Endothelial cell of umbilical vein (primary cell): ENCODE measurements at regions not wholly inside any gene's neighbourhood (a gene's known extent, or its start where the extent isn't known, plus 50 kb on each side); places are given as distances from the start of the nearest gene placed in this dataset.

Experiments used
- BruUV-seq: library from RNA; stranded (reverse); fragments of 400-500 nt; replicated peaks from 2 replicates; lab custom pipeline; 2021; lab: Mats Ljungman, UMichigan
- CTCF ChIA-PET: fragments of 300-600, 350-600 bp; sonication (Branson Sonifier 250); formaldehyde crosslinking; loops from one replicate; lab custom pipeline; 2021; ENCODE audit warnings: antibody characterized with exemption, inconsistent platforms; lab: Charles Lee
- POLR2A ChIA-PET: fragments of 300-600, 350-600 bp; sonication (Branson Sonifier 250); formaldehyde crosslinking; loops from one replicate; lab custom pipeline; 2021; ENCODE audit warnings: antibody characterized with exemption, inconsistent platforms; lab: Charles Lee
- DNase-seq: peaks from one replicate; pipeline ENCODE4 v3.0.0-alpha.2; 2011; ENCODE audit warnings: low read depth, low spot score
- FAIRE-seq: peaks from 2 replicates; lab custom pipeline; 2011; peaks lifted over from hg19 to GRCh38; lab: Jason Lieb, UNC
- H2AFZ ChIP-seq: 2 replicates; pipeline ENCODE4 v1.6.0; 2012; ENCODE audit warnings: low read depth, low read length, control low read depth, inconsistent platforms
- H3K27ac ChIP-seq: 2 replicates; pipeline ENCODE4 v1.5.1; 2011; ENCODE audit warnings: low read depth, mild to moderate bottlenecking, control low read depth, low read length, moderate library complexity; ENCODE audit not compliant: insufficient read depth
- H3K27me3 ChIP-seq, 2 experiments: 2 replicates each; pipeline versions ENCODE4 v1.6.0 to v1.6.1; 2011; ENCODE audit warnings: low read length in 2 of 2, mixed read lengths in 1 of 2; ENCODE audit not compliant: control insufficient read depth in 2 of 2, insufficient read depth in 2 of 2
- H3K36me3 ChIP-seq, 2 experiments: 2 replicates in 1 of 2; 3 replicates in 1 of 2; pipeline ENCODE4 v1.5.1; 2011; ENCODE audit warnings: low read length in 2 of 2, mild to moderate bottlenecking in 1 of 2, moderate library complexity in 1 of 2; ENCODE audit not compliant: control insufficient read depth in 2 of 2, insufficient read depth in 2 of 2; ENCODE audit errors: extremely low read depth in 1 of 2
- H3K4me1 ChIP-seq: 3 replicates; pipeline ENCODE4 v1.5.1; 2011; ENCODE audit warnings: mild to moderate bottlenecking, low read length; ENCODE audit not compliant: control insufficient read depth, insufficient read depth; ENCODE audit errors: extremely low read depth
- H3K4me2 ChIP-seq: 2 replicates; pipeline ENCODE4 v1.6.1; 2011; ENCODE audit warnings: low read length, control low read depth, mixed read lengths; ENCODE audit not compliant: insufficient read depth
- H3K4me3 ChIP-seq, 3 experiments: fragments of 200-600 bp in 1 of 3; sonication (generic), shearing (Covaris generic) in 1 of 3; replicated peaks in 1 of 3; 2 replicates each; pipeline ENCODE4 v1.5.1; 2011 to 2016; ENCODE audit warnings: control low read depth in 3 of 3, low read length in 3 of 3, mild to moderate bottlenecking in 2 of 3, inconsistent platforms in 1 of 3, low read depth in 1 of 3, moderate library complexity in 1 of 3; ENCODE audit not compliant: insufficient read depth in 1 of 3
- H3K79me2 ChIP-seq: 2 replicates; pipeline ENCODE4 v1.6.0; 2012; ENCODE audit warnings: low read length, inconsistent platforms; ENCODE audit not compliant: control insufficient read depth, insufficient read depth
- H3K9ac ChIP-seq: replicated peaks from 2 replicates; pipeline ENCODE3; 2011; ENCODE audit warnings: low read length, control low read depth; ENCODE audit not compliant: insufficient read depth; ENCODE audit errors: extremely low read depth
- H3K9me1 ChIP-seq: replicated peaks from 3 replicates; pipeline ENCODE4 v1.6.0; 2011; ENCODE audit warnings: mild to moderate bottlenecking, low read length; ENCODE audit not compliant: control insufficient read depth, insufficient read depth; ENCODE audit errors: extremely low read depth
- H3K9me3 ChIP-seq: replicated peaks from 2 replicates; pipeline ENCODE4 v1.5.1; 2012; ENCODE audit warnings: low read length, inconsistent platforms; ENCODE audit not compliant: control insufficient read depth, insufficient read depth
- H4K20me1 ChIP-seq: replicated peaks from 2 replicates; pipeline ENCODE3; 2011; ENCODE audit warnings: mild to moderate bottlenecking, low read length; ENCODE audit not compliant: control insufficient read depth, insufficient read depth; ENCODE audit errors: extremely low read depth
- CTCF ChIP-seq, 2 donors: IDR thresholded peaks; 1 replicate in 1 of 2; 2 replicates in 1 of 2; pipeline ENCODE4 v1.5.1; 2011; ENCODE audit warnings: low read length in 2 of 2, mild to moderate bottlenecking in 2 of 2, moderate library complexity in 2 of 2, control low read depth in 1 of 2, inconsistent platforms in 1 of 2, low read depth in 1 of 2; ENCODE audit not compliant: insufficient read depth in 1 of 2; ENCODE audit errors: extremely low read depth in 1 of 2
- EZH2 ChIP-seq: IDR thresholded peaks from 2 replicates; pipeline ENCODE4 v1.6.1; 2012; ENCODE audit warnings: borderline replicate concordance, low read depth, mild to moderate bottlenecking, moderate library complexity, low read length, inconsistent platforms; ENCODE audit not compliant: severe bottlenecking
- FOS ChIP-seq: IDR thresholded peaks from 2 replicates; pipeline ENCODE4 v1.6.1; 2011; ENCODE audit warnings: mild to moderate bottlenecking, low read length, moderate library complexity, borderline replicate concordance; ENCODE audit not compliant: insufficient read depth
- GATA2 ChIP-seq: IDR thresholded peaks from 2 replicates; pipeline ENCODE4 v1.7.0; 2011; ENCODE audit warnings: low read depth, mild to moderate bottlenecking, moderate library complexity, mixed read lengths, low read length; ENCODE audit not compliant: insufficient read length, insufficient read depth
- JUN ChIP-seq: IDR thresholded peaks from 2 replicates; pipeline ENCODE4 v1.6.1; 2011; ENCODE audit warnings: borderline replicate concordance, low read depth; ENCODE audit not compliant: insufficient read length, insufficient read depth
- MAX ChIP-seq: IDR thresholded peaks from 2 replicates; pipeline ENCODE4 v1.6.1; 2011; ENCODE audit not compliant: insufficient read depth, insufficient read length
- MYC ChIP-seq: IDR thresholded peaks from one replicate; pipeline ENCODE4 v1.6.1; 2011; ENCODE audit warnings: mild to moderate bottlenecking, low read depth, low read length
- POLR2A ChIP-seq: IDR thresholded peaks from 2 replicates; pipeline ENCODE4 v1.6.1; 2012; ENCODE audit warnings: low read depth, mild to moderate bottlenecking, control low read depth, low read length
- POLR2AphosphoS5 ChIP-seq: IDR thresholded peaks from 2 replicates; pipeline ENCODE4 v1.6.1; 2012; ENCODE audit warnings: low read depth, mild to moderate bottlenecking, control low read depth, low read length, moderate library complexity; ENCODE audit not compliant: insufficient read depth
- dilution Hi-C: fragments of 300-500 bp; cut with MboI; formaldehyde crosslinking; loops from one replicate; pipeline ENCODE4 v1.15.0; 2019; ENCODE audit warnings: low sequenced_read_pairs; ENCODE audit not compliant: extremely low pct_ligation_motif_present
- intact Hi-C: fragments of 100-400 bp; cut with micrococcal nuclease; formaldehyde crosslinking; loops from one replicate; pipeline ENCODE4 v1.10.0; 2022

- H3K9me1 ChIP-seq = no peaks in the 10 kb centered on the region
- H4K20me1 ChIP-seq = no peaks in the 10 kb centered on the region
- dilution Hi-C loops = no loop called here
- TF ChIP-seq MYC = no peak
- TF ChIP-seq POLR2A = no peak
- TF ChIP-seq EZH2 = no peak
- no peak for TF ChIP-seq MAX
- no peak for TF ChIP-seq GATA2
- TF ChIP-seq CTCF (IDR thresholded peaks at IDR 0.05; ENCODE audit: extremely low read depth in 1 of 2, insufficient read depth in 1 of 2, low read depth in 1 of 2, low read length in 2 of 2) = no peak
- TF ChIP-seq FOS = no peak
- TF ChIP-seq POLR2AphosphoS5 = no peak
- no peak for TF ChIP-seq JUN
- no peak overlapping the region for H3K4me2 ChIP-seq
- H3K27me3 ChIP-seq = no peaks in the 10 kb centered on the region
- no peak overlapping the region for H3K9ac ChIP-seq
- DNase-seq (no peak), FAIRE-seq (no peak)
- no peaks in the 10 kb centered on the region for H3K9me3 ChIP-seq
- no peaks in the 10 kb centered on the region for H3K36me3 ChIP-seq
- intact Hi-C loops = no loop called here
- H2AFZ ChIP-seq = no peak overlapping the region
- CTCF ChIA-PET = no interaction called here
- H3K27ac ChIP-seq = no peak overlapping the region
- no peaks in the 10 kb centered on the region for H3K4me1 ChIP-seq
- POLR2A ChIA-PET = no interaction called here
- BruUV-seq = no TSS peak
- H3K79me2 ChIP-seq = no peaks in the 10 kb centered on the region
- H3K4me3 ChIP-seq = no peak overlapping the region
Observed at GRCh38 chr1:192739476-192740184, 69.2 kb upstream of the RGS2 start.
